Lung (tissue), 11 donors: ENCODE measurements at regions not wholly inside any gene's neighbourhood (a gene's known extent, or its start where the extent isn't known, plus 50 kb on each side); places are given as distances from the start of the nearest gene placed in this dataset.

Experiments used
- ATAC-seq: fragments of 200-7000 bp; cut with Tn5 transposase; one replicate; pipeline ENCODE4 v1.9.1; 2020; ENCODE audit warnings: moderate number of reproducible peaks; ENCODE audit not compliant: insufficient read depth, low FRiP score
- DNase-seq, 3 donors: peaks; one replicate each; pipeline ENCODE4 v3.0.0-alpha.2; 2013 to 2017
- H3K27ac ChIP-seq, 2 donors: one replicate each; pipeline ENCODE4 v1.5.1; 2013; ENCODE audit warnings: mild to moderate bottlenecking in 2 of 2, moderate library complexity in 2 of 2, control low read depth in 1 of 2, inconsistent platforms in 1 of 2, low read depth in 1 of 2, low read length in 1 of 2
- H3K27me3 ChIP-seq, 3 donors: one replicate each; pipeline ENCODE4 v1.5.1; 2013; ENCODE audit warnings: low read length in 2 of 3; ENCODE audit not compliant: control insufficient read depth in 3 of 3, insufficient read depth in 3 of 3
- H3K36me3 ChIP-seq, 4 donors: one replicate each; pipeline ENCODE4 v1.5.1; 2013; ENCODE audit warnings: low read length in 4 of 4, mild to moderate bottlenecking in 1 of 4, moderate library complexity in 1 of 4; ENCODE audit not compliant: control insufficient read depth in 4 of 4, insufficient read depth in 4 of 4
- H3K4me1 ChIP-seq, 5 donors: one replicate each; pipeline ENCODE4 v1.5.1; 2013; ENCODE audit warnings: low read length in 5 of 5, mild to moderate bottlenecking in 2 of 5, moderate library complexity in 1 of 5; ENCODE audit not compliant: control insufficient read depth in 5 of 5, insufficient read depth in 5 of 5
- H3K4me3 ChIP-seq: one replicate; pipeline ENCODE4 v1.5.1; 2013; ENCODE audit warnings: mild to moderate bottlenecking, control low read depth, moderate library complexity
- H3K9ac ChIP-seq, 2 donors: one replicate each; pipeline ENCODE4 v1.5.1; 2013; ENCODE audit warnings: low read length in 2 of 2, control low read depth in 1 of 2; ENCODE audit not compliant: insufficient read depth in 1 of 2
- H3K9me3 ChIP-seq, 4 donors: one replicate each; pipeline ENCODE4 v1.5.1; 2013; ENCODE audit warnings: low read length in 3 of 4, mild to moderate bottlenecking in 1 of 4, moderate library complexity in 1 of 4; ENCODE audit not compliant: control insufficient read depth in 4 of 4, insufficient read depth in 3 of 4
- CTCF ChIP-seq: IDR thresholded peaks from 2 replicates; pipeline ENCODE4 v1.5.1; 2012; ENCODE audit warnings: mild to moderate bottlenecking; ENCODE audit errors: control extremely low read depth, extremely low read depth
- WGBS, 2 donors: extraction: QIAGEN DNeasy Blood & Tissue Kit; methylation state at CpG; one replicate each; pipeline ENCODE4 v1.1.7; 2013; 5-methylcytosine and 5-hydroxymethylcytosine counted together
- donor health status: control.
- donor health status: control.
- donor health status: Bipolar disorder and iron deficiency.
- donor health status: healthy.
- donor health status: DM: yes; HTN: yes; CAD: no.

- no peak for TF ChIP-seq CTCF
- ATAC-seq, result peak; percentile 67
- Histone ChIP-seq H3K27ac (no peak overlapping the region), H3K9me3 (no peaks in the 10 kb centered on the region), H3K4me1 (peaks cover 0 to 10% (median 0%) of the 10 kb centered on the region in 5 donors), H3K9ac (peak overlapping the region; percentile 69 to 84), H3K36me3 (peaks cover 0 to 12% (median 2%) of the 10 kb centered on the region in 4 donors), H3K27me3 (no peaks in the 10 kb centered on the region), H3K4me3 (peak overlapping the region; percentile 15)
- 7 to 10% methylated on average over 20 of the region's 20 CpGs for WGBS, 2 donors
- peak; percentile 70 to 85 (median 84) for DNase-seq
These were observed 1355.5 kb upstream of the LRRTM3 start for GRCh38 chr10:65570143-65571010.

GRCh38 chr10:65571011-65571570 is 1354.7 kb upstream of the LRRTM3 start:
- no peak for ATAC-seq

GRCh38 chr10:65581426-65582026 is 1344.3 kb upstream of the LRRTM3 start:
- no peak overlapping the region for H3K4me3 ChIP-seq
- H3K9me3 ChIP-seq, result peaks cover 3 to 5% (median 5%) of the 10 kb centered on the region in 4 donors
- no peak for TF ChIP-seq CTCF
- WGBS, 2 donors, result 86 to 90% methylated on average over 5 of the region's 5 CpGs
- no peaks in the 10 kb centered on the region for H3K27me3 ChIP-seq
- H3K4me1 ChIP-seq, result no peaks in the 10 kb centered on the region
- no peak overlapping the region for H3K9ac ChIP-seq
- H3K27ac ChIP-seq, result no peak overlapping the region
- peaks cover 0 to 21% (median 7%) of the 10 kb centered on the region in 4 donors for H3K36me3 ChIP-seq
- ATAC-seq (no peak), DNase-seq (peak in 2 of 3 donors; percentile 17 to 26)

More at GRCh38 chr10:65571011-65571570, 1354.7 kb upstream of the LRRTM3 start:
- H3K27ac ChIP-seq, result no peak overlapping the region
- H3K9me3 ChIP-seq, result no peaks in the 10 kb centered on the region
- H3K9ac ChIP-seq, result peak overlapping the region; percentile 69 to 84
- H3K27me3 ChIP-seq, result no peaks in the 10 kb centered on the region
- peaks cover 0 to 12% (median 2%) of the 10 kb centered on the region in 4 donors for H3K36me3 ChIP-seq
- H3K4me3 ChIP-seq, result peak overlapping the region; percentile 15
- peak in 2 of 3 donors; percentile 40 to 44 for DNase-seq
- H3K4me1 ChIP-seq, result peaks cover 0 to 10% (median 0%) of the 10 kb centered on the region in 5 donors
- 8 to 10% methylated on average over 5 of the region's 5 CpGs for WGBS, 2 donors
- no peak for TF ChIP-seq CTCF
